Tongue (tissue), 1 donor: ENCODE measurements at regions not wholly inside any gene's neighbourhood (a gene's known extent, or its start where the extent isn't known, plus 50 kb on each side); places are given as distances from the start of the nearest gene placed in this dataset.

ENCODE experiments used
- DNase-seq: peaks from one replicate; pipeline ENCODE4 v3.0.0-alpha.2; 2015

DNA sequence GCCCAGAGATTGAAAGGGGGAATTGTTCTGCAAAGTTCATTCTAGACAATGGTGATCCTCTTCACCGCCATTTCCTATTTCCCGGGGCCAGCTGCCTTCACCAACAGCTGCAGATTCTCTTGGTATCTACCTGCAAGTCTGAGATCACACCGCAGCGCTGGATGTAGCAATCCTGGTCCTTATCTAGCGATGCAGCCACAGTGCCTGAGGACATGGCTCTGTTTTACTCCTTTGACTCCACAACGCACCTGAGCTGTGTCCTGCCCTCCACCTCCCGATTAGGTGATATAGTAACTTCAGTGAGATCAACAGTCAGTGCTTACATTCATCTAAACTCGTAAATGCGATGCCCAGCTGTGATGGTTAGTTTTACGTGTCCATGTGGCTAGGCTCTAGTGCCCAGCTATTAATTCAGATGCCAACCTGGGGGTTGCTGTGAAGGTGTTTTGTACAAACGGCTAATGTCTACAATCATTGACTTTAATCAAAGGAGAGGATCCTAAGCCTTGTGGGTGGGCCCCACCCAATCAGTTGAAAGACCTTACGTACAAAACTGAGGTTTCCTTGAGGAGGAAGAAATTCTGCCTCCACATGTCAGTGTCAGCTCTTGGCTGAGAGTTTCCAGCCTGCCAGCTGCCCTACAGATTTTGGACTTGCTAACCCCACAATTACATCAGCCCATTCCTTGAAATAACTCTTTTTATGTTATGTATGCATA is 189.8 kb downstream of the SH3BP4 start:
- no peak for DNase-seq

DNA sequence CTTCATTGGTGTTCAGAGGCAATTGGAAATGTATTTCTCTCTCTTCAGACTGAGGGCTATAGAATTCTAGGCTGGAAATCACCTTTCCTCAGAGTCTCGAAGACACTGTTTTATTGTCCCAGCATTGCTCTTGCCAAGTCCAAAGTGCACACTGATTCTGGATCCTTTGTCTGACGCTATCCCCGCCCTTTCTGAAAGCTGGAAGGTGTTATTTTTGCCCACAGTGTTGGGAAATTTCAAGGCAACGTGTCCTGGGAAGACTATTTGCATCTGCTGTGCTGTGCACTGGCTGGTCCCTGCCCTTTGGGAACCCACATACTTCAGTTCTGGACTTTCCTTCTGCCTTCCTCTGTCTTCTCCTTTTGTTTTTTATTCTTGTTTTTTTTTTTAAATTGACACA is 190.8 kb downstream of the SH3BP4 start:
- DNase-seq, result no peak

- DNase-seq, result no peak
Observed at GRCh38 chr2:235143789-235144188, 192.0 kb downstream of the SH3BP4 start.

DNA sequence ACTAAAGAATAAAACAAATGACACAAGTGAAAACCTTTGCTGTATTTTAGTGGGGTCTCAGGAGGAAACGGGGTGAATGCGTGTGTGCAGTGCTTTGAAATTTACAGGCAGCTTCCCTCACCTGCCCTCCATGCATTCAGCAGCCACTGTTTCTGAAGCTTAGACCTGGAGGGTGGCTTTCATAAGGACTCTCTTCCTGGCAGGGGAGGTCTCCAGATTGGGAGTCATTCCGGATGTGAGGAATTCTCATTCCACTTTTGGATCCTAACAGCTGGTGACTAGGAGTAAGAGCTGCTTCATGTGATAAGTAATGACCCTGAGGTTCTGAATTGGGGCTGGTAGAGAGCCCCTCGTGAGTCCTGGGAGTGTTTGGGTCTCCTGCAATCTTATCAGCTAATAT is 192.5 kb downstream of the SH3BP4 start:
- DNase-seq, result no peak

DNA sequence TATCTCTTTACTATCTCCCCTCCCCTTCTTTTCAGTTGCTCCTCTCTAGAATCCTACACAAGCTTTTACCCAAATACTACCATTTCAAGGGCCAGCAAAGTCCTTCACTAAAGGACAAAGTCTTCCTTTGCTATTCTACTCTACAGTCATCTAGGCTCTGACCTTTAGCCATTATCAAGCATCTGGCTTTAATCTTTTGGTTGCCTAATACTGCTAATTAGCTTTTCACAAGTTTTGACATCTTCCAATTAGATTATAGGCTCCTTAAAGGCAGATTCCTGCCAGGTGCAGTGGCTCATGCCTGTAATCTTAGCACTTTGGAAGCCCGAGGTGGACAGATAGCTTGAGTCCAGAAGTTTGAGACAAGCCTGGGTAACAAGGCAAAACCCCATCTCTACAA is 194.4 kb downstream of the SH3BP4 start:
- DNase-seq, result no peak

- no peak for DNase-seq
Observed at GRCh38 chr2:235146871-235147565, 195.2 kb downstream of the SH3BP4 start.

DNA sequence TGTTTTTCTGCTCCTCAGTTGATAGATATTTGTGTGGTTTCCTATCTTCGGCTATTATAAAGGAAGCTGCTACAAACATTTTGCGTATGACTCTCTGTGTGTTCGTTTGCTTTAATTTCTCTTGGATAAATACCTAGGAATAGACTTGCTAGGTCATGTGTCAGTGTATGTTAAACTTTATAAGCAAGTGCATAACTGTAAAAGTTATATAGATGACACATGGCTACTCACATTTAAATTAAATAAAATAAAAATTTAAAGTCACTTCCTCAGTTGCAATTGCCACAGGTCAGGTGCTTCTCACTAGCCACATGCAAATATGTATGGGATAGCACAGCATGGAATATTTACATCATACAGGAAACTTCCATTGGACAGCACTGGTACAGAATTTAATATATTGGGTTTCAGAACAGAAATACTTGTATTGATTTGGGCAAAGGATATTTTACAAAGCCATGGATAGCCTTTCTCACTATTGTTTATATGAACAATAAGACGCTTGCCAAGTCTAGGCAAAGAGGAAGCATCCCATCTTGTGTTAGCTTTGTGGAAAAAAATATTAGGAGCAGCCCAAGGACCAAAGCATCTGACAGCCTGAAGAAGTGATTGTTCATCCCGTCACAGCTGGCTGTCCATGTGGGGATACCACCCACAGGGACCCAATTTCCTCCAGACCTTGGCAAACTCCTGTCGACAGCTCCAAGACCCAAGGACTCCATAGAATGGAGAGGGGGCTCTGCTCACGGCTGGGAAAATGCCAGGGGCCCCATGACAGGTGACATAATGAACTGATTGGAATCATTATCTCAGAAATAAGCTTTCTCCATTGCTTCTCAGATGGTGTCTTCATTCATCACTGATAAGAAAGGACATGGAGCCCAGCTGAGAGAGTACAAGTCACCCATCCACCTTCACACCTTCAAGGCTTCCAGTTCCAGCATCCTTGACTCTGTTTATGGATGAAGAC is 196.7 kb downstream of the SH3BP4 start:
- DNase-seq, result no peak

DNA sequence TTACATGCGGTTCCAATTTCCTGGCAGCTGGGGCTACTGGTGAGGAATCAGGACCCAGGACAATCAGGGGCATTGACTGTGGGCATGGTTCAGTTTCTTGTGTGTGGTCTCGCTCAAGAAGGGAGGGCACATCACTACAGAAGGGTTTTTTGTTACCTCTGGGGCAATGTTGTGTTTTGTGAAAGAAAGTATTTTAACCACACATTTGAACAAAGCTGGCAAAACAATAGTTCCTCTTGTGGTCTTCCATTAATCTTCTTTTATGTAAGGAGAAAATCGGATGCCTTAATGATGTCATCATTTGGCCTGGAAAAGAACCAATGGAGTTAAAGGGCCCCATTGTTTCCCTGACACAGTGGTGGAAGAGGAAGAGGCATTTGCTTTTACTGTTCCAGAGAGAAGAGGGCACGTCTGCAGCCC is 197.4 kb downstream of the SH3BP4 start:
- peak; percentile 24 for DNase-seq

DNA sequence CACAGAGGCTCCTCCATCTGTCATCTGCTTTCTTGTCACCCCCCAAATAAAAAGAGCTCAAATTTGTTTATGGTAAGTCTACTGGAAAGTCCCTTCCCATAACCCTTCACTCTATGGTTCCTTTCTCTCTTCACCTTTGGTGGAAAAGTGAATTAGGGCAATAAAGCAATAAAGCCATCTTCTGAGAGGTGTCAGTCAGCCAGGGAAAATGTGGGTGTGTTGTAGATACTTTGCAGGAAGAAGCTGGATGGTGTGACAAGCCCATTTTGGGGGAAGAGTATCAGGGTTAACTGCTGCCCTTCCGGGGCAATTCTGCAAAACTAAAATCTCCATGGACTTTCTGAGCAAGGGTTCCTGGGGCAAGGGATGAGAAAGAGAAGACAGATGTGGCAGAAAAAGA is 197.9 kb downstream of the SH3BP4 start:
- DNase-seq, result no peak

- DNase-seq, result no peak
Observed at GRCh38 chr2:235151152-235151551, 199.3 kb downstream of the SH3BP4 start.

GRCh38 chr2:235155163-235155562 is 203.3 kb downstream of the SH3BP4 start:
- no peak for DNase-seq

DNA sequence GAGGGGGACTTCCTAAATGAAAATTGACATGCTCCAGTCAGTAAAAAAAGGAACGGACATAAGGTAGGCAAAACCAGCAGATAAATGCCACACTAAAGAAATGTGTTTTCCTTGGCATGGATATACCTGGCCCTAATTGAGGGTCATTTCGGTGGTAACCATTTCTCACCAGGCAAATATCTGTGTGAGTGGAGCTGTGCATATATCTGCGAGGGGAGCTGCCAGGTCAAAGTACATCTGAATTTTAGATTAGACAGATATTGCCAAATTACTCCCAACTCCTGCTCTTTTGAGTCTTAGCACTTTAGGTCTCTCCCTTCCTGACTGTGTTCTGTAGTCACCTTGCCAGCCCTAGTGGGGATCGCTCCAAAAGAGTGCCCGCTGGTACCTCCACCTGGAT is 204.2 kb downstream of the SH3BP4 start:
- DNase-seq, result no peak

DNA sequence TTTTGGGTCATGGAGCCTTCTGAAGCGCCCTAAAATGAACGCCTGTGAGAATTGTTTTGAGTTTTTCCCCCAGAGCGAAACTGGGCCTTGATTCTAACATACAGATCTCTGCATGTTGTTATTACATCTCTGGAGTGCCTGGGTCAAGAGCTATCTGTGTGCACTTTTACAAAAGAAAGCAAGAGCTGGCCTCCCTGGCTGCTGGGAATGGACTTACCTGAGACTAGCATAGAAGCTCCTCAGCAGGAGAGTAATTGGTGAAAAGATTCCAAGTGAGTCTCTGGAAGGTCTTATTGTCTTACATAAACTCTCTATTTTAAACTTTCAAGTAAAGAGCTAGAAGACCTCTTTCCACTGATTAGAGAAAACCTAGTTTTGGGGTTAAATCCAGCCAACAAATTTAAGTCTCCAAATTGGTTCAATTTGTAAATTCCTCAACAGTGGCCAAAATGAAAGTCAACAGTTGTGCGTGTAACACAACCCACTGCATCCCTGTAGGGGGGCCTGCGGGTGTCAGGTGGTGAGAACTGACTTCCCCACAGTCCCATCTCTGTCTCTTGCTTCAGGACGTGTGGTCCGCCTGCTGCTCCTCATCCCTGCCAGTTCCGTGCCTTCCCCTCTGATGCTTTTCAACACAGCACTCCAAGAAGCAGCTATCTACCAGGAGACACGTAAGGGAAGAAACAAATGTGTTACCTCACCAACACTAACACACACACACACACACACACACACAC is 206.1 kb downstream of the SH3BP4 start:
- peak; percentile 17 for DNase-seq

DNA sequence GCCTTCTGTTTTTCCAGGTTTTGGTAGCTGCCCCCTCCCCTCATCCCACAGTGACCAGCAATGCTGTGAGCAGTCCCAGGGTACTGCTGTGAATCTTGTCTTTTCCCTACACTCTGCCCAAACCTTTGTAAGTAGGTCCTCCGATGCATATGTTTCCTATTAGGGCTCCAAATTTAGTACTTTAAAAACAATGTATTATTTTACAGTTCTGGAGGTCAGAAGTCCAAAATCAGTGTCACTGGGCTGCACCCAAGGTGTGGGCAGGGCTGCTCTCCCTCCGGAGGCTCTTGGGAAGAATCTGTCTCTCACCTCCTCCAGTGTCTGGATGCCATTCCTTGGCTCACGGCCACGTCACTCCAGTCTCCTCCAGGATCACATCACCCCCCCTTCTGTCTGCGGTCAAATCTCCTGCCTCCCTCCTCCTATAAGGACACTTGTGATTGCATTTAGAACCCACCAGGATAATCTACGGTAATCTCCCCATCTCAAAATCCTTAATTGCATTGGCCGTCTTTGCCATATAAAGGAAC is 208.5 kb downstream of the SH3BP4 start:
- no peak for DNase-seq

DNA sequence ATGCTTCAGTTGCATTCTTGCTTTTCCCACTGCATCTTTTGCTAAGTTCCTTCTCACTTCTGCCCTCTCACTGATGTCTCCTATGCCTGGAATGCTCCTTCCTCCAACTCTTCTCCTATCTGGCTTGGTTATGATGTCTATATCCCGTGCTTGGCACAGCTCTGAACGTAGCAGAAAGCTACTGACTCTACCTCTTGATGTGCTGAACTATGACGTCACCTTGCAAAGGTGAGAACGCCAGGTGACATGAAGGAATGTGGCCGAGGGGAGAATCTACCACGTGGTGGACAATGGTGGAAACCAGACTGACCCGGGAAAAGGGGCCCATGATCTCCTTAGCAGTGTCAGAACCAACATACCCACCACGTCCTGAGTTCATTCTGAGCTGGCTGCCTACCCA is 209.7 kb downstream of the SH3BP4 start:
- DNase-seq, result no peak

- DNase-seq, result no peak
Observed at GRCh38 chr2:235162082-235162836, 210.4 kb downstream of the SH3BP4 start.

DNA sequence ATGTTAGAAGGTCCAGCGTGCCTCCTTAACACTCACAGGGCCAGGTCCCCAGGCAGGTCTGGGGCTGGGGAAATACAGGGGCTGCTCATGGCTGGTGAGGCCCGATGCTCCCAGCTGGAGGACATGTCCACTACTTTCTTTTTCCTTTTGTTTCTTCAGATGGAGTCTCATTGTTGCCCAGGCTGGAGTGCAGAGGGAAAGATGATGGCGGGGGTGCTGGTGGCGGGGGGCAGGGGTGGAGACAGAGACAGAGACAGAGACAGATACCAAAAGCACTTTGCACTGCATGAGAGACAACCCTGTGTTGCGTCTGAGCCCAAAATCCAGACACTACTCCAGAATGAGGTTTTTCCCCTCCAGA is 211.0 kb downstream of the SH3BP4 start:
- DNase-seq, result no peak

GRCh38 chr2:235165136-235165535 is 213.3 kb downstream of the SH3BP4 start:
- no peak for DNase-seq

DNA sequence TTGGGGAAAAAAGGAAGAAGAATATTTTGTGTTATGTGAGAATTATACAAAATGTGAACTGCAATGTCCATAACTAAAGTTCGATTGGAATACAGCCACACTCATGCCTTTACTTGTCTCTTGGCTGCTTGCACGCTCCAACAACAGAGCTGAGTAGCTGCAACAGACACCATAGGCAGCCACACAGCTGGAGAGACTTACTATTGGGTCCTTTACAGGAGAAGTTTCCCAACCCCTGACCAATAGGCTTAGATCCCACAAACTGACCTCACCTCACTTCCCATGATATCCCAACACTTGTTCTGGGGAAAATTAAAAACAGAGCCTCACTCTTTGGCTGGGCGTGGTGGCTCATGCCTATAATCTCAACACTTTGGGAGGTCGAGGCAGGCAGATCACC is 213.8 kb downstream of the SH3BP4 start:
- DNase-seq, result peak; percentile 18

GRCh38 chr2:235168174-235168979 is 216.6 kb downstream of the SH3BP4 start:
- no peak for DNase-seq
